HCT116 (cell line): ENCODE measurements at regions not wholly inside any gene's neighbourhood (a gene's known extent, or its start where the extent isn't known, plus 50 kb on each side); places are given as distances from the start of the nearest gene placed in this dataset.

Source experiments
- ATAC-seq: fragments of 200-7000 bp; cut with Tn5 transposase; 2 replicates; pipeline ENCODE4 v1.9.1; 2020; ENCODE audit warnings: mild to moderate bottlenecking, moderate library complexity
- BruUV-seq: library from RNA; stranded (reverse); fragments of 400-500 nt; replicated peaks from 2 replicates; lab custom pipeline; 2021; lab: Mats Ljungman, UMichigan
- CTCF ChIA-PET: fragments of 300-600 bp; sonication (Branson Sonifier 250); formaldehyde crosslinking; loops from one replicate; lab custom pipeline; 2021; ENCODE audit warnings: antibody characterized with exemption; lab: Charles Lee
- POLR2A ChIA-PET: fragments of 300-600, 350-600 bp; sonication (Branson Sonifier 250); formaldehyde crosslinking; loops from one replicate; lab custom pipeline; 2021; ENCODE audit warnings: antibody characterized with exemption; lab: Charles Lee
- RAD21 ChIA-PET, 2 experiments: fragments of 300-600 bp; sonication (Branson Sonifier 250); formaldehyde crosslinking; loops; one replicate each; lab custom pipeline; 2023; ENCODE audit warnings: low total read pairs in 2 of 2; ENCODE audit not compliant: uncharacterized antibody in 2 of 2, unreplicated experiment in 2 of 2, low non-redundant PET in 1 of 2; lab: Charles Lee
- DNase-seq: peaks from one replicate; pipeline ENCODE4 v3.0.0-alpha.2; 2010; ENCODE audit warnings: low read depth, low spot score
- H2AFZ ChIP-seq: fragments of 200-600 bp; shearing (Covaris generic), sonication (generic); 2 replicates; pipeline ENCODE4 v1.6.1; 2017; ENCODE audit warnings: low read depth, mixed run types, mixed read lengths, antibody characterized with exemption, low read length; ENCODE audit not compliant: poor library complexity, severe bottlenecking
- H3K27ac ChIP-seq: 2 replicates; pipeline ENCODE4 v1.5.1; 2012; ENCODE audit warnings: low read depth, low read length
- H3K27me3 ChIP-seq: fragments of 200-600 bp; sonication (generic); 2 replicates; pipeline ENCODE4 v1.6.1; 2016; ENCODE audit warnings: mixed run types, low read length, mixed read lengths; ENCODE audit not compliant: insufficient read depth
- H3K36me3 ChIP-seq, 2 experiments: fragments of 200-500 bp in 1 of 2; fragments of 200-600 bp in 1 of 2; sonication (Bioruptor generic) in 1 of 2; sonication (generic) in 1 of 2; 2 replicates each; pipeline versions ENCODE4 v1.5.1 to v1.6.1; 2014 to 2016; ENCODE audit warnings: low read length in 2 of 2, inconsistent platforms in 1 of 2, mixed read lengths in 1 of 2, mixed run types in 1 of 2; ENCODE audit not compliant: insufficient read depth in 2 of 2, control insufficient read depth in 1 of 2
- H3K4me1 ChIP-seq, 2 experiments: fragments of 200-600 bp in 1 of 2; sonication (generic) in 1 of 2; 2 replicates each; pipeline versions ENCODE4 v1.5.1 to v1.6.1; 2012 to 2017; ENCODE audit warnings: low read length in 2 of 2, inconsistent platforms in 1 of 2, mild to moderate bottlenecking in 1 of 2, mixed read lengths in 1 of 2, mixed run types in 1 of 2, moderate library complexity in 1 of 2; ENCODE audit not compliant: insufficient read depth in 2 of 2, control insufficient read depth in 1 of 2
- H3K4me2 ChIP-seq: fragments of 200-600 bp; sonication (generic); 2 replicates; pipeline ENCODE4 v1.6.1; 2017; ENCODE audit warnings: mixed run types, low read length, mixed read lengths
- H3K4me3 ChIP-seq, 2 experiments: fragments of 200-600 bp in 1 of 2; sonication (generic) in 1 of 2; replicated peaks in 1 of 2; 2 replicates each; pipeline ENCODE4 v1.5.1; 2011 to 2016; ENCODE audit warnings: low read length in 2 of 2, control low read depth in 1 of 2, low read depth in 1 of 2, mild to moderate bottlenecking in 1 of 2, mixed read lengths in 1 of 2, mixed run types in 1 of 2
- H3K79me2 ChIP-seq: fragments of 200-600 bp; sonication (generic); 2 replicates; pipeline ENCODE4 v1.6.1; 2017; ENCODE audit warnings: mild to moderate bottlenecking, mixed run types, low read length, moderate library complexity, mixed read lengths; ENCODE audit not compliant: insufficient read depth
- H3K9ac ChIP-seq: fragments of 200-600 bp; sonication (generic); 2 replicates; pipeline ENCODE4 v1.6.1; 2016; ENCODE audit warnings: low read length, mixed read lengths
- H3K9me2 ChIP-seq: fragments of 200-600 bp; sonication (generic), shearing (Covaris generic); 2 replicates; pipeline ENCODE4 v1.6.1; 2017; ENCODE audit warnings: mixed run types, mild to moderate bottlenecking, moderate library complexity; ENCODE audit not compliant: insufficient read depth
- H3K9me3 ChIP-seq, 2 experiments: fragments of 200-500 bp in 1 of 2; fragments of 200-600 bp in 1 of 2; sonication (Bioruptor generic) in 1 of 2; sonication (generic) in 1 of 2; 2 replicates each; pipeline ENCODE4 v1.6.1; 2014 to 2017; ENCODE audit warnings: low read length in 2 of 2, mixed read lengths in 2 of 2, inconsistent platforms in 1 of 2, low read depth in 1 of 2, mild to moderate bottlenecking in 1 of 2, mixed run types in 1 of 2, moderate library complexity in 1 of 2; ENCODE audit not compliant: control insufficient read depth in 1 of 2, insufficient read depth in 1 of 2
- H4K20me1 ChIP-seq: fragments of 200-600 bp; sonication (generic), shearing (Covaris generic); 2 replicates; pipeline ENCODE4 v1.6.1; 2017; ENCODE audit warnings: mixed run types, mild to moderate bottlenecking, moderate library complexity; ENCODE audit not compliant: insufficient read depth
- ELF1 ChIP-seq: IDR thresholded peaks from 2 replicates; pipeline ENCODE4 v1.6.1; 2012; ENCODE audit warnings: low read depth, borderline replicate concordance
- RAD21 ChIP-seq: IDR thresholded peaks from 2 replicates; pipeline ENCODE4 v1.6.1; 2012; ENCODE audit warnings: low read depth, mild to moderate bottlenecking
- SP1 ChIP-seq: IDR thresholded peaks from 2 replicates; pipeline ENCODE4 v1.6.1; 2012; ENCODE audit warnings: low read depth
- ZFX ChIP-seq: fragments of 450-650 bp; IDR thresholded peaks from 2 replicates; pipeline ENCODE4 v1.6.1; 2017
- intact Hi-C: fragments of 100-400 bp; cut with micrococcal nuclease; formaldehyde crosslinking; loops from 2 replicates; pipeline ENCODE4 v1.10.0; 2022
- TF ChIP-seq, protein P1 (sequence below), 3 experiments: fragments of 200-600 bp in 1 of 3; sonication (generic) in 1 of 3; IDR thresholded peaks in 2 of 3; conservative IDR thresholded peaks in 1 of 3; 2 replicates each; pipeline ENCODE4 v1.5.1; 2012 to 2017; ENCODE audit warnings: low read depth in 2 of 3, low read length in 2 of 3, antibody characterized with exemption in 1 of 3, borderline replicate concordance in 1 of 3, control low read depth in 1 of 3, mild to moderate bottlenecking in 1 of 3, mixed read lengths in 1 of 3, mixed run types in 1 of 3, moderate library complexity in 1 of 3; ENCODE audit not compliant: insufficient read depth in 1 of 3
- TF ChIP-seq, protein P2 (sequence below): IDR thresholded peaks from 2 replicates; pipeline ENCODE4 v1.6.1; 2012

DNA sequence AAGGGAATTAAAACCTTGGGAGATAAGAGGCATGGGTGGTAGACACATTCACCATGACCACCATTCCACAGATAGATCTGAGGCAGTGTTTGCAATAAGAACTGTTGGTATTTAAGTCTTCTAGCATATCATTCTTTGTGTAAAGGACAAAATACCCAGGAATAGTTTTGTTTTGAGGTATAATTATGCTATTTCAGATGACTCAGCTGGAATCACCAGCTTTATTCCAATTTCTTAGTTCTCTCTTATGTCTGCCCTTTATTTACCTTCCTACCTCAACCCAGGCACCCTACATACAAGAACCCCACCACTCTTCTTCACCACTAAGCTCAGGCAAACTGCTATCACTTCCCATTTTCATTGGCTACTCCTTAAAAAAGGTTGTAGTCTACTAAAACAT lies 94.7 kb upstream of the TRIO start:
- no peaks in the 10 kb centered on the region for H3K9me2 ChIP-seq
- DNase-seq (no peak), ATAC-seq (no peak)
- no peak overlapping the region for H3K27ac ChIP-seq
- no peak overlapping the region for H3K4me2 ChIP-seq
- intact Hi-C loops, result no loop called here
- no peaks in the 10 kb centered on the region for H3K27me3 ChIP-seq
- POLR2A ChIA-PET, result no interaction called here
- H3K9ac ChIP-seq, result no peak overlapping the region
- CTCF ChIA-PET, result no interaction called here
- no peaks in the 10 kb centered on the region for H3K36me3 ChIP-seq
- H3K4me1 ChIP-seq, result no peaks in the 10 kb centered on the region
- no peaks in the 10 kb centered on the region for H4K20me1 ChIP-seq
- RAD21 ChIA-PET, result no interaction called here
- H3K79me2 ChIP-seq, result no peaks in the 10 kb centered on the region
- no TSS peak for BruUV-seq
- no peak overlapping the region for H2AFZ ChIP-seq
- H3K4me3 ChIP-seq, result no peak overlapping the region
- H3K9me3 ChIP-seq, result no peaks in the 10 kb centered on the region
- TF ChIP-seq, protein P1, sequence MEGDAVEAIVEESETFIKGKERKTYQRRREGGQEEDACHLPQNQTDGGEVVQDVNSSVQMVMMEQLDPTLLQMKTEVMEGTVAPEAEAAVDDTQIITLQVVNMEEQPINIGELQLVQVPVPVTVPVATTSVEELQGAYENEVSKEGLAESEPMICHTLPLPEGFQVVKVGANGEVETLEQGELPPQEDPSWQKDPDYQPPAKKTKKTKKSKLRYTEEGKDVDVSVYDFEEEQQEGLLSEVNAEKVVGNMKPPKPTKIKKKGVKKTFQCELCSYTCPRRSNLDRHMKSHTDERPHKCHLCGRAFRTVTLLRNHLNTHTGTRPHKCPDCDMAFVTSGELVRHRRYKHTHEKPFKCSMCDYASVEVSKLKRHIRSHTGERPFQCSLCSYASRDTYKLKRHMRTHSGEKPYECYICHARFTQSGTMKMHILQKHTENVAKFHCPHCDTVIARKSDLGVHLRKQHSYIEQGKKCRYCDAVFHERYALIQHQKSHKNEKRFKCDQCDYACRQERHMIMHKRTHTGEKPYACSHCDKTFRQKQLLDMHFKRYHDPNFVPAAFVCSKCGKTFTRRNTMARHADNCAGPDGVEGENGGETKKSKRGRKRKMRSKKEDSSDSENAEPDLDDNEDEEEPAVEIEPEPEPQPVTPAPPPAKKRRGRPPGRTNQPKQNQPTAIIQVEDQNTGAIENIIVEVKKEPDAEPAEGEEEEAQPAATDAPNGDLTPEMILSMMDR (IDR thresholded peaks at IDR 0.05 in 2 of 3, conservative IDR thresholded peaks at IDR 0.05 in 1 of 3; ENCODE audit: borderline replicate concordance in 1 of 3, insufficient read depth in 1 of 3, low read depth in 2 of 3, low read length in 2 of 3), result no peak
- TF ChIP-seq SP1 (no peak), RAD21 (no peak), ELF1 (no peak)
- TF ChIP-seq, protein P2, sequence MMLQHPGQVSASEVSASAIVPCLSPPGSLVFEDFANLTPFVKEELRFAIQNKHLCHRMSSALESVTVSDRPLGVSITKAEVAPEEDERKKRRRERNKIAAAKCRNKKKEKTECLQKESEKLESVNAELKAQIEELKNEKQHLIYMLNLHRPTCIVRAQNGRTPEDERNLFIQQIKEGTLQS, result no peak

DNA sequence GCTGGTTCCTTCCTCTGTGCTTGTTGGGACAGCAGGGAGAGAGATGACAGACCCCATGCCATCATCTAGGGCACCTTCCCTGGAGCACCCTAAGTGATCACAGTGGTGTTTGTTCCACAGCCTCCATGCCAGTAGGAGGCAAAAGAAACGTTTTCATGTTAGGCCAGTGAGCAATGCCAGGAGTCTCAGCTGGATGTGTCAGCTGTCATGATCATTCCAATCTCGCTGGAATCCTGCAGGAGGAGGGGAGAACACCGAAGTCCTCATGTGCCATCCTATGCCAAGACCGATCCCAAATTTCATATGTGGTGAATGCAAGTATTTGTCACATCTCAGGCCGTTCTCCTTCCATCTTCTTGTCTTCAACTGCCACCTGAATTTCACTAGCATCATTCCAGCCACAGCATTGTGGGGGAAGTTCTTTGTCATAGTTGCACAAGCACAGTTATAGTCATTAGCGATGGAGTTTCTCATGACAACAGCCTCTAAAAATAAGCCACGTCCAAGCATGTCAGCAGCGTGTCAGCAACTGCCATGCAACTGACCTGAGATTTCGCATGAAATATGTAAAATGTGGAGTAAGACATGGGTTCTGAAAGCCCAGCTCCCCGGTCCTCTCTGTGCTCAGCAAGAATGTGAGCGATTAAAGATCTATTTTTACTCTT lies 97.2 kb upstream of the DNAH5 start:
- H3K9me2 ChIP-seq, result no peaks in the 10 kb centered on the region
- CTCF ChIA-PET, result no interaction called here
- POLR2A ChIA-PET, result no interaction called here
- no peaks in the 10 kb centered on the region for H3K27me3 ChIP-seq
- H3K36me3 ChIP-seq, result no peaks in the 10 kb centered on the region
- ATAC-seq, result no peak
- H4K20me1 ChIP-seq, result no peaks in the 10 kb centered on the region
- H3K4me2 ChIP-seq, result no peak overlapping the region
- intact Hi-C loops, result no loop called here
- H3K27ac ChIP-seq, result no peak overlapping the region
- no peak for DNase-seq
- H3K4me1 ChIP-seq, result peaks cover 34 to 41% of the 10 kb centered on the region in 2 experiments
- no peaks in the 10 kb centered on the region for H3K79me2 ChIP-seq
- H3K9ac ChIP-seq, result no peak overlapping the region
- no peak overlapping the region for H2AFZ ChIP-seq
- H3K9me3 ChIP-seq, result no peaks in the 10 kb centered on the region
- RAD21 ChIA-PET, result no interaction called here
- no peak overlapping the region for H3K4me3 ChIP-seq
- TF ChIP-seq ZFX, result no peak
- BruUV-seq, result no TSS peak
